ENCODE measurements at regions not wholly inside any gene's neighbourhood (a gene's known extent, or its start where the extent isn't known, plus 50 kb on each side); places are given as distances from the start of the nearest gene placed in this dataset.

- H3K9me3 Mint-ChIP-seq = peaks cover 17% of the 10 kb centered on the region
- no peaks in the 10 kb centered on the region for H3K36me3 Mint-ChIP-seq
- no peaks in the 10 kb centered on the region for H3K4me1 Mint-ChIP-seq
- H3K27ac Mint-ChIP-seq = no peak overlapping the region
- TF ChIP-seq, protein P1, sequence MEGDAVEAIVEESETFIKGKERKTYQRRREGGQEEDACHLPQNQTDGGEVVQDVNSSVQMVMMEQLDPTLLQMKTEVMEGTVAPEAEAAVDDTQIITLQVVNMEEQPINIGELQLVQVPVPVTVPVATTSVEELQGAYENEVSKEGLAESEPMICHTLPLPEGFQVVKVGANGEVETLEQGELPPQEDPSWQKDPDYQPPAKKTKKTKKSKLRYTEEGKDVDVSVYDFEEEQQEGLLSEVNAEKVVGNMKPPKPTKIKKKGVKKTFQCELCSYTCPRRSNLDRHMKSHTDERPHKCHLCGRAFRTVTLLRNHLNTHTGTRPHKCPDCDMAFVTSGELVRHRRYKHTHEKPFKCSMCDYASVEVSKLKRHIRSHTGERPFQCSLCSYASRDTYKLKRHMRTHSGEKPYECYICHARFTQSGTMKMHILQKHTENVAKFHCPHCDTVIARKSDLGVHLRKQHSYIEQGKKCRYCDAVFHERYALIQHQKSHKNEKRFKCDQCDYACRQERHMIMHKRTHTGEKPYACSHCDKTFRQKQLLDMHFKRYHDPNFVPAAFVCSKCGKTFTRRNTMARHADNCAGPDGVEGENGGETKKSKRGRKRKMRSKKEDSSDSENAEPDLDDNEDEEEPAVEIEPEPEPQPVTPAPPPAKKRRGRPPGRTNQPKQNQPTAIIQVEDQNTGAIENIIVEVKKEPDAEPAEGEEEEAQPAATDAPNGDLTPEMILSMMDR (IDR thresholded peaks at IDR 0.05; ENCODE audit: unreplicated experiment) = no peak
- no peak for DNase-seq (ENCODE audit: low spot score in 2 of 2, unreplicated experiment in 2 of 2)
- no peak overlapping the region for H3K4me3 Mint-ChIP-seq
- peaks cover 2% of the 10 kb centered on the region for H3K27me3 Mint-ChIP-seq (ENCODE audit: low read depth)
Measured at GRCh38 chr11:101759771-101760450, 154.9 kb upstream of the CEP126 start.

GRCh38 chr11:101757741-101758140 lies 157.1 kb upstream of the CEP126 start:
- DNase-seq (ENCODE audit: low spot score in 2 of 2, unreplicated experiment in 2 of 2) = no peak
- Mint-ChIP-seq H3K27ac (no peak overlapping the region), H3K36me3 (no peaks in the 10 kb centered on the region), H3K27me3 (ENCODE audit: low read depth) (peaks cover 2% of the 10 kb centered on the region), H3K4me1 (no peaks in the 10 kb centered on the region), H3K4me3 (no peak overlapping the region), H3K9me3 (peaks cover 17% of the 10 kb centered on the region)
- TF ChIP-seq, protein P1 (IDR thresholded peaks at IDR 0.05; ENCODE audit: unreplicated experiment) = no peak

- no peak for DNase-seq (ENCODE audit: low spot score in 2 of 2, unreplicated experiment in 2 of 2)
- H3K27ac Mint-ChIP-seq = no peak overlapping the region
- H3K36me3 Mint-ChIP-seq = no peaks in the 10 kb centered on the region
- peaks cover 3% of the 10 kb centered on the region for H3K4me1 Mint-ChIP-seq
- H3K9me3 Mint-ChIP-seq = no peaks in the 10 kb centered on the region
- TF ChIP-seq, protein P1 (IDR thresholded peaks at IDR 0.05; ENCODE audit: unreplicated experiment) = no peak
- H3K27me3 Mint-ChIP-seq (ENCODE audit: low read depth) = no peaks in the 10 kb centered on the region
- H3K4me3 Mint-ChIP-seq = no peak overlapping the region
Measured at GRCh38 chr11:101748572-101749344, 165.0 kb upstream of the TRPC6 start.

DNA sequence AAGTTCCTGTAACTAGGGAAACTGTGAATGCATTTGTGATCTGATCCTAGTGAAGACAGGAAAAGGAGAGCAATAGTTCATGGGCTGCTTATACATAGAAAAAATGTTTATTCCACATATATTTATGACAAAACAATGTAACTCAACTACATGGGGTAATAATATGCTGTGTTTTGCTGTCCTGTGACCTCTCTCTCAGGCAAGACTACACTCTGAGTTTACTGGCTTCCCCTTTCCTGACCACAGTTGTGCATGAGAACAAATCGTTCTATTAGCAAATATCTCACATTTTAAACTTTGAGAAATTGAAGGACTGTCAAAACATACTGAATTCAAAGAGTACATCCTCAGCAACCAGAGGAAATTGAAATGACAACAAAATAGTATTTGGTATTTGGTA lies 161.9 kb upstream of the TRPC6 start:
- Mint-ChIP-seq H3K36me3 (no peaks in the 10 kb centered on the region), H3K27ac (no peak overlapping the region), H3K27me3 (ENCODE audit: low read depth) (no peaks in the 10 kb centered on the region), H3K9me3 (no peaks in the 10 kb centered on the region), H3K4me1 (peaks cover 3% of the 10 kb centered on the region), H3K4me3 (no peak overlapping the region)
- DNase-seq (ENCODE audit: low spot score in 2 of 2, unreplicated experiment in 2 of 2) = no peak
- TF ChIP-seq, protein P1 (IDR thresholded peaks at IDR 0.05; ENCODE audit: unreplicated experiment) = no peak

- Mint-ChIP-seq H3K9me3 (no peaks in the 10 kb centered on the region), H3K36me3 (no peaks in the 10 kb centered on the region), H3K4me1 (peaks cover 3% of the 10 kb centered on the region), H3K27ac (no peak overlapping the region), H3K4me3 (no peak overlapping the region), H3K27me3 (ENCODE audit: low read depth) (peaks cover 6% of the 10 kb centered on the region)
- DNase-seq (ENCODE audit: low spot score in 2 of 2, unreplicated experiment in 2 of 2) = no peak
- TF ChIP-seq, protein P1 (IDR thresholded peaks at IDR 0.05; ENCODE audit: unreplicated experiment) = no peak
Measured at GRCh38 chr11:101743828-101744227, 160.0 kb upstream of the TRPC6 start.
